GM18909 (cell line): ENCODE measurements at regions not wholly inside any gene's neighbourhood (a gene's known extent, or its start where the extent isn't known, plus 50 kb on each side); places are given as distances from the start of the nearest gene placed in this dataset.

ENCODE experiments used
- ATAC-seq: cut with Tn5 transposase; IDR thresholded peaks from one replicate; pipeline ENCODE4 v1.9.1; 2021; ENCODE audit warnings: mild to moderate bottlenecking; ENCODE audit not compliant: unreplicated experiment, poor library complexity

DNA sequence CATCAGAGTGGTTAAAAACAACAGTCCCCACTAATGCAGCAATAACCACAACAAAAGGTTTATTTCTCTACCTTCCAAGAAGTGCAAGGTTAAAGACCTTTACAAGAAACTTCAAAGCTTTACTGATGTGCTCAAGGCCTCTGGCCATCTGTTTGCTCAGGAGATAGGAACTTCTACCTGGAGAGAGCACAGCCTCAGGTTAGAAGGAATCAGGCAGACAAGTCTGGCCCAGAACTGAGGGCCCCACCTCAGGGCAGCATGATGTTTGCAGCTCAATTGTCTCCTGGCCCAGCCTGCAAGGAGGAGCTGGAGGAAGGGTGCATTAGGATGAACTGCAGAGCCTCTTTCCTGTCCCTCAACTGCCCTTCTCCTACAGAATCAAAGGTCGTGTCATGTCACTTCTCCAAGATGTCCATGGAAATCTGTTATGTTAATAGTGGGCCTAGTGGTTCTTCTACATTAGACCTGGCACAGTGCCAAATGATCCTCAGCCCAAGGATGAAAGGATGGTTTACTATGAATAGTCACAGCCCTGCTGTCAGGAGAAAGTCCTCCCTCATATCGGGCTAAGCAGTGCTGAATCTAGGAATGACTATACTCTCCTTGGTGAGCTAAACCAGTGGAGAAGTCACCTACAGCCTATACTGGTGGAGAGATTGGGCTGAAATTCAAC is 98.9 kb upstream of the NTRK2 start:
- ATAC-seq, result no peak

DNA sequence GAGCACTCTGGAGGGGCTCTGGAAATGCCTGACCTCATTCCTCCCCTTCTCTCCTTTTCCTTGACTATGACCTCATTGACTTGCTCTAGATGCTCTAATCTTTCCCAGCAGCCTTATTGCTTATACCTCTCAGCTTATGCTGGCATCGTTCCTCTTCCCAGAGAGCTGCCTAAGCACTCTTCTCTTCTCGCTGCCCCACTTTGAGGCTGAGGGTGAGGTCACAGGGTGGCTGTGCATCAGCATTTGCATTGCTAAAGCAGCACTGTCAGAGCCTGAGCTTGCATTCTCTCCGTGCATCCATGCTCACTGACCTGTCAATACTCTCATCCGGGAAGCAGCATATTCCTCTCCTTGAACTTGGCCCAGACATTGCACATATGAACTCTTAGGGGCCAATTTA is 96.4 kb upstream of the NTRK2 start:
- no peak for ATAC-seq

DNA sequence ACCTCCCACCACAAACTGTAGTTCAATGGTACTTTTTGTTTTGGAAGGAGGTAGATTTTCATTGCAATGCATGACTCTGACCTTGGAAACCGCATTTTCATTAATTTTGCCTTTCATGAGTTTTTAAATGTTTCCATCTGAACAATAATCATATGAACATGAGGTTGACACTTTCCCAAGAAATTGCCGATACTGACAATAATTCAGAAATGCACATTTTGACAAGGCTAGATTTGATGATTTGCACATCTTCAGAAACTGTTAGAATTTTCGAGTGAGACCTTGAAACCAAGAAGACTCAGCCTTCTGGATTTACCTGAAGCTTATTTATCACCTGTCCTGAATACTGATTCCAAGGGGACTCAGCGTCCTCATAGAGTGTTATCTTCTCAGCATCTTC is 93.8 kb upstream of the NTRK2 start:
- no peak for ATAC-seq

DNA sequence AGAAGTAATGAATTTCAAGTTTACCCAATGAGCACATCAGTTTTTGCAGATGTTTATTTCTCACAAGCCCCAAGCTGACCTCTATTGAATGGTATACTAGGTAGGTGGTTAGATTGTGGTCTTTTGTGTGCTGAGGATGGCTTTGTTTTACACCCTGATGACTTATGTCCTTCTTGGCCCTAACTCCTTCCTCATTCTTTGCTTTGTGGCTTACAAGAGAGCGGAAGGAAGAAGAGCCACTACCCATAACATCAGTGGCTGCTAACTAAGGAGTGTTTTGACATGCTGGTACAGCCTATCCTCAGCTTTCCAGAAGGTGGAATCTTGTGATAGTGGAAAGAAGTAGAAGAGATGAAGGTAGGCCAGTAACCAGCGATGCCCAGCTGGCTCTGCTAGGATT is 85.7 kb upstream of the NTRK2 start:
- ATAC-seq, result no peak

DNA sequence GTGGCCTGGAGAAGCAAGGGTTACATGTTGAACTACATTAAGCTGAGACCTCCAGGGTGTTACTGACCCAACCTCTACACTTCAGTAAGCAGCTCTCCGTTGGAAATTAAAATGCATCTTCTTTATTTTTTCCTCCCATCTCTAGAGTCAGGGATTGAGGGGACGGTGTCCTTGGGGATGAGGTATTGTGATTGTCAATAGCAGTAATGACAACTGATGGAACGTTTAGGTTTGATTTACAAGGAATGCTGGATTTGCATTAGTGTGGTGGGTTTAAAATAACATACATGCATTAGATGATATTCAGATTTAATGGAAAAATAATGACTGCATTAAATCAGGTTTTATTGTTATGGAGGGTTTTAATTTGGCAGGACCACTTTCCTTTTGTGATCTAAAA is 82.9 kb upstream of the NTRK2 start:
- no peak for ATAC-seq

DNA sequence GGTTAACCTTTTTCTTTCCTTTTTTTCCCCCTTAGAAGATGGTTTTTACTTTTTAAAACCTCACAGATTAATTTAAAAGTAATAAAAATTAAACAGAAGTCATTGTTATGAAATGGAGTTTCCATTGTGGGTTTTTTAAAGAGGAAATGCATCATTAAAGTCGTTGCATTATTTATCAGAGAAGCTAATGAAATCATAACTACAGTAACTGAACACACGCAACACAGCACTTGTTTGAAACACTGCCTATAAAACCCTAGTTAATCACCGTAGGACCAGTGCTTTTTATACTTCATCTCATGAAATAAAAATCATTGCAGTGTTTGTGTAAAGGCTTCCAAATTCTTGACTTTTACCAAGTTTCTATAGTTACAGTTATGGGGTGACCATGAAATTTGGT is 82.4 kb upstream of the NTRK2 start:
- no peak for ATAC-seq

DNA sequence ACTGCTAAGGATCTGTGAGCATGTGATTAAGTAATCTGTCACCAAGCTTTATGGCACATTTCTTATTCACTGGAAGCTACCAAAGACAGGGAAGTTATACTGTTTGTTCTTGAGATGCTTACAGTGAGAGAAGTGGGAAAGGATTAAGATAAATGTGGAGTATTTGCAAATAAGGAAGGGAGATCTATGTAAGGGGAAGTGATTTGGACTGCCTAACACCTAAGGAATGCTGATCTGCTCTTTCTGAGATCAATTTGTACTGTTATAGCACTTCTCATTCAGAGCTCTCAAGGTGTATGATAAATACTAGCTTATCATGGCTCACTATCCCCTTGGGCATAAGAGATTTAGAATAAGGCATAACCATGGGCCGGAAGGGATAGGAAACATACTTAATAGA is 80.0 kb upstream of the NTRK2 start:
- no peak for ATAC-seq

DNA sequence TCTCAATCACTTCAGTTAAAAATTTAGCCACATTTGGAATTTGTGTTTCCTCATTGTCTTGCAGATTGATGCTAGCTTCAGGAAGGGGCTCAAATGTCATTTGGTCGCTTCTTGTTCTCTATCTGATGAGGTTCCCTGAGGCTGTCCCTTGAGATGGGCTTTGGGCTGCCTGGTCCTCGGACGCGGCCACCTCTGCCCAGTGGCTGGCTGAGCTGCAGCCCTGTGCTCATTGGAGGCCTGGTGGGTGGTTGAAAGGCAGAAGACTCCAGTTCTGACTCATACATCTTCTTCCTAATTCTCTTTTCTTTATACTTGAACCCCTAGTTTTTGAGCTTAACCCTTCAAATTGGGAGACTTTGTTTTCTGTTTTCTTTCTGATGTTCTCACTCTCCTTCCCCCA is 78.8 kb upstream of the NTRK2 start:
- no peak for ATAC-seq

DNA sequence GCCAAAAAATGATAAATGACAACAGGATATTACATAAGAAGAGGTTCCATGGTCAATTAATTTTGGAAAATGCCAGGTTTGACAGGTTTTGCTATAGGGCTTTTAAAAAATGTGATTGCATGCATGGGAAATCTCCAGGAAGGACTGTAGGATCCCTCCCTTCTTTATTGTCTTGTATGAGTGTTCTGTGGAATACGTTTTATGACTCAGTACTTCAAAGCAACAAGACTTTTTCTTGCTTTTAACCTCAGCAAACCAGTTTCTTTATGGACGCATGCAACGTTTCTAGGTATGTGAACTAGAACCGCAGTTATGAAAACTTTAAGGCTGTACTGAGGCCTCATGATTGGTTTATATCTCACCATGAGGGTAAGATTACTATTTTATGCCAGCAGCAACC is 76.6 kb upstream of the NTRK2 start:
- no peak for ATAC-seq

DNA sequence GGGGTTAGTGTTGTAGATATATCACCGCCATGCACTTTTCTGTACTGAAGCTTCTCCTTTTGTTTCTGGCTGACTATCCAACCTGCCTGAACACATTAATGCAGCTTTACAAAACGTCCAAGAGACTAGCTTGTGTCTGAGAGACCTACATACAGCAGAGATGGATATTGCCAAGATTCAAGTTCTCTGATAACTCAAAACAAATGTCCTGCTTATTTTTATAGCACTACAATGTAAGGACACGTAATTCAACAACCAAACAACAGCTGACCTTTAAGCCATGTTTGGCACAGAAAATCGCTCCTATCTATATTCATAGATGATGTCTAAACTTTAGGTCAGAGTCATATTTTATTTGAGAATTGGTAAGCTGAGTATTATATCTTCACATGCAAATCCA is 76.2 kb upstream of the NTRK2 start:
- ATAC-seq, result no peak

DNA sequence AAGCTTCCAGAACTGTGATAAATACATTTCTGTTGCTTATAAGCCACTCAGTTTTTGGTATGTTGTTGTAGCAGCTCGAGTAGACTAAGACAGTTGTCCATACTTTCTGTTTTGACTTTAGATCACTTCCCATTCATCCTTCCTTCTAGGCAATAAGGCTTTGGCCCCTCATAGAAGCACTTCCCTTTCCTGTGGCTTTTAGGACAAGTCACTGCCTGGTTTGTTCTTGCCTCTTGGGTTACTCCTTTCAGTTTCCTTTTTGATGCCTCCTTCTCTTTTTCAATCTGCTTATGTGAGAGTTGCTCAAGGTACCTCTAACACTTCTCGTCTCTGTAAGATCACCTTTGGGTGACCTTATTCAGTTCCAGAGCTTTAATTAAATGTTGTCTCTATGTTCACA is 72.4 kb upstream of the NTRK2 start:
- ATAC-seq, result peak; percentile 97

DNA sequence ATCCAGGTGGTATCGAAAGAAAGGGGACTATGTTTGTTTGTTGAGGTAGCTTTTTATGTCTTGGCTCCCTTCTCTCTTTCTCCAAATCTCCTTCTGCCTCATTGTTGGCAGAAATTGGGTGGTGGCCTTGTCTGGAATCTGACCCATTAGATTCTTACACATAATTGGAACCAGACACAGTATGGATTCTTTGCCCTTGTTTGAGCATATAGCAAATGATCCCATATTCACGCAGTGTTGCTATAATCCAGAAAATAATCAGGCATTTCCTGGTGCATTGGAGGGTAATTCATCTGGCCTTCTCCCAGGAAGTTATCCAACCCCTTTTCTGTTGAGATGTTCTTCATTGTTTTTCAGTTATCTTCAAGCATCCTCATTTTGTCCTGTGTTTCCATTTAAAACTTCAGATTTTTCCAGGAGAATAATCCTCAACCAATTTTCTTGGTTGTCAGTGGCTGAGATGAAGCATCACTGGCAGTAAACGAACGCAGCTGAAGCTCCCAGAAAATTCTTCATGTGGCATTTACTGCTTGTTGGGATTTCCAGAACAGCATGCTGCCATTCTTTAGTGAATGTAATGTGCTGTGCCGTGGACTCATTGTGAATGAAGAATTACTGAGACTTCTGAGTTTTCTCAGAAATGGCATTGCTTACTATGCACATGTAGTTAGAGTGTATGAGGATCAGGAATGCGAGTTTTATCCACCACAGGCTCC is 70.5 kb upstream of the NTRK2 start:
- no peak for ATAC-seq

DNA sequence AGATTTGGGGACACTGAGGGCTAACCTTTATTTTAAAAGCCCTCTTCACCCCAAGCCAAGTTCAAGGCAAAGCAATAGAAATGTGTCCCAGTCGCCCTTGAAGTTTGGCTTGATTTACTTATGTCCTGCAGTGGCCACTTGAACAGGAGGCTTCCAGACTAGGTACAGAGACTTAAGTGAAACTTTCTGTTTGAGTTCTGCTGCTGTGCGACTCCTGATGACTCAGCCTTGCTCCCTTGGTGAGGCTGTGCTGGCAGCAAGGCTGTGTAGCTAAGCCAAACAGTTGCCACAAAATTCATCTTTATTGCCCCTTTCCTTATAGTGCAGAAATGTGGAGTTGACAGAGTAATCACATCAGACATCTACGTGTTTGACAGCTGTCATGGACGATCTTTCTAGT is 68.8 kb upstream of the NTRK2 start:
- ATAC-seq, result no peak

DNA sequence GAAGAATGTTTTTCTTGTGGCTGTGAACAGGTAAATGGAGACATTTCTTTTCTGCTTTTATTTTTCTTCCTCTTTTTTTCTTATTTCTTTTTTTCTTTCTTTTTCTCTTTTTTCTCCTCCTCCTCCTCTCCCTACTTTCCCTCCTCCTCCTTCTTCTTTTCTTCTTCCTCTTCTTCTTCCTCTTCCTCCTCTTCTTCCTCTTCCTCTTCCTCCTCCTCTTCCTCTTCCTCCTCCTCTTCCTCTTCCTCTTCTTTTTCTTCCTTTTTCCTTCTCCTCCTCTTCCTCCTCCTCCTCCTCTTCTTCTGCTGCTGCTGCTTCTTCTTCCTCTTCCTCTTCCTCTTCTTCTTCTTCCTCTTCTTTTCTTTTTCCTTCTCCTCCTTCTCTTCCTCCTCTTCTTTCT is 65.3 kb upstream of the NTRK2 start:
- no peak for ATAC-seq

DNA sequence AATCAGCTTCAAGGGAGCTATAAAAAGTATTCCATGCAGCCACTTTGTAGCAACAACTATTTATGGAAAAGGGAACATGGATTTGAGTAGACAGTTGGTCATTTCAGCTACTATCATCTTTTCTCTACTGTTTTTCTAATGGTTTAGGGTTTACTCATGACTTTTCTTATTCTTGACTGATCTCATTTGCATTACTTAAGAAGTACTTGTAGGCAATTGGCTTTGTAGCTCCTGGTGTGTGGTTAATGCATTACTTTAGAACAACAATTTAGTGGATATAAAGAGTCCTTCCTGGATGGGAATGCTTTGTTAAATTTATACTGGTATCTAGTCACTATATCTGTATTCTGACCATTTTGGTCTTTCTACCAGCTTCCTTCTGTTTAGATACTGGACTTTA is 59.8 kb upstream of the NTRK2 start:
- no peak for ATAC-seq

DNA sequence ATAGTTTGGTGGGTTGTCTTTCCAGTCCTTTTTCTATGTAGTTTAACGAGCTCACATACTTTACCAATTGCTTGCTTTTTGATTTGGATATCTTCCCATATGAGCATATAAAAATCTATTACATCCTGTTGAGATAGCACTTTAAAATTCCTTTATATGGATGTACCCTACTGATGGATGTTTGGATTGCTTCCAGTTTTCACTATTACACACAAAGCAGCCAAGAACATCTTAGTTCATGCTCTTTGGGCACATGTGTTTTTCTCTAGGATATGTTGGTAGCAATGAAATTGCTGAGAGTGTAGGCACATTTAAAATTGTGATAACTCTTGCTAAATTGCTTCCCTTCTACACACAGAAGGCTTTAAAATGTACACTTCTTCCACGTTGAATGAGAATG is 56.1 kb upstream of the NTRK2 start:
- no peak for ATAC-seq

DNA sequence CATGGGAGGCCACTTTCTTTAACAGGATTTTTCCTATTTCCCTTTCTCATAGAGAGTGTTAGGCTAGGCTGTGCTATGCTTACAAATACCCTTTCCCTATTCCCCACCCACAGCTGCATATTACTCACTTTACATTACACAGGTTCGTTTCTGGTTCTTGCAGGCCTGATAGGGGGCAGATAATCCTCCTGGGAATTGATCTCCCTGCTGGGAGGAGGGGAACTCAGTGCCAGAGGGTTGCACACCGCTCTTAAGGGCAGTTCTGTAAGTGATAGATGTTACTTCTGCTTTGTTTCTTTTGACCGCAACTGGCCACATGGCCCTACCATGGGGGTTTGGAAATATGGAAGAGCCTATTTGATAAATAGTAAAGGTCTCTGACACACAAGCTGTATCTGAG is 54.0 kb upstream of the NTRK2 start:
- ATAC-seq, result no peak

DNA sequence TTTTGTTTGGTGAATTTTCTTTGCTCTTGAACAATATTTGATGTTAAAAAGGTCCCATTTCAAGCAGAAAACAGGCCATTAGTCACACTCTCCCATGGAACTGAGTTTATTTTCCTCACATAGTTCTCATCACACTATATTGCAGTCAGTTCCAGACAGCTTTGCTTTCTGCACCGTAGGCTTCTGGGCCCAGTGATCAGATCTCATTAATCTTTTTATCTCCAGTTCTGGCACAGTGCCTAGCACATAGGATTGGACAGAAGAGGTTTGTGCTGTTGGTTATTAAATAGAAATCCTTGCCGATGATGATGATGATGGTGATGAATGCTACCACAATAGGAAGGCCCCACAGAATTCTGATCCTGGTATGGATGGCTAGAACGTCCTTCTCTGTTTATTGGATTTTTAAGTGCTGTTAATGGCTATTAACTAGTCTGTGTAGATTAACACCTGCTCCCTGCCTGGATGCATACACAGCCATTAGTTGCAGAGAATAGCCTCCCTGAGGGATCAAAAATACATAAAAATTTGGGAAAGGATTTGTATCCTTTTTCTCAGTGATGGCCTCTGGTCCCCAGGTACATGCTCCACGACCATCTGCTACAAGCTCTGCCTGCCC is 52.0 kb upstream of the NTRK2 start:
- no peak for ATAC-seq
